OCI-LY7 (cell line): ENCODE measurements at regions not wholly inside any gene's neighbourhood (a gene's known extent, or its start where the extent isn't known, plus 50 kb on each side); places are given as distances from the start of the nearest gene placed in this dataset.

Experiments
- BruUV-seq: library from RNA; stranded (reverse); fragments of 400-500 nt; replicated peaks from 2 replicates; lab custom pipeline; 2021; lab: Mats Ljungman, UMichigan
- CTCF ChIA-PET: fragments of 300-600 bp; sonication (Branson Sonifier 250); formaldehyde crosslinking; loops from one replicate; lab custom pipeline; 2022; ENCODE audit warnings: antibody characterized with exemption; ENCODE audit not compliant: unreplicated experiment; lab: Charles Lee
- POLR2A ChIA-PET: fragments of 300-600 bp; sonication (Branson Sonifier 250); formaldehyde crosslinking; loops from one replicate; lab custom pipeline; 2022; ENCODE audit warnings: antibody characterized with exemption; lab: Charles Lee
- DNase-seq: peaks from one replicate; pipeline ENCODE4 v3.0.0-alpha.2; 2015; ENCODE audit warnings: low spot score
- H2AFZ ChIP-seq: fragments of 200-600 bp; sonication (generic), shearing (Covaris generic); 2 replicates; pipeline ENCODE4 v1.6.1; 2014; ENCODE audit warnings: mild to moderate bottlenecking, antibody characterized with exemption, low read length, moderate library complexity
- H3K27ac ChIP-seq: fragments of 200-600 bp; sonication (generic); 2 replicates; pipeline ENCODE4 v1.5.1; 2014; ENCODE audit warnings: mixed run types, low read depth, mild to moderate bottlenecking, moderate library complexity, low read length, inconsistent platforms; ENCODE audit not compliant: poor library complexity, severe bottlenecking
- H3K36me3 ChIP-seq: fragments of 200-600 bp; sonication (generic); 2 replicates; pipeline ENCODE4 v1.6.1; 2014; ENCODE audit warnings: mild to moderate bottlenecking, antibody characterized with exemption, low read length, moderate library complexity, mixed read lengths; ENCODE audit not compliant: insufficient read depth
- H3K4me1 ChIP-seq: fragments of 200-600 bp; sonication (generic); 2 replicates; pipeline ENCODE4 v1.5.1; 2014; ENCODE audit warnings: mild to moderate bottlenecking, low read length; ENCODE audit not compliant: insufficient read depth, poor library complexity, severe bottlenecking
- H3K4me2 ChIP-seq: fragments of 200-600 bp; sonication (generic); 2 replicates; pipeline ENCODE4 v1.6.1; 2014; ENCODE audit warnings: mild to moderate bottlenecking, low read length
- H3K4me3 ChIP-seq: fragments of 200-600 bp; sonication (generic); 2 replicates; pipeline ENCODE4 v1.5.1; 2014; ENCODE audit warnings: mild to moderate bottlenecking, low read depth, low read length; ENCODE audit not compliant: poor library complexity, severe bottlenecking
- H3K79me2 ChIP-seq: fragments of 200-600 bp; sonication (generic); 2 replicates; pipeline ENCODE4 v1.6.1; 2016; ENCODE audit warnings: low read depth, mild to moderate bottlenecking, low read length, moderate library complexity, mixed read lengths; ENCODE audit not compliant: insufficient read depth
- H3K9me2 ChIP-seq: fragments of 200-600 bp; sonication (generic); 2 replicates; pipeline ENCODE4 v1.6.1; 2016; ENCODE audit warnings: mild to moderate bottlenecking, low read length, mixed read lengths; ENCODE audit not compliant: insufficient read depth
- H3K9me3 ChIP-seq: fragments of 200-600 bp; sonication (generic); 2 replicates; pipeline ENCODE4 v1.6.1; 2014; ENCODE audit warnings: mild to moderate bottlenecking, mixed run types, low read length, mixed read lengths
- H4K20me1 ChIP-seq: fragments of 200-600 bp; sonication (generic); 2 replicates; pipeline ENCODE4 v1.6.1; 2014; ENCODE audit warnings: mild to moderate bottlenecking, antibody characterized with exemption, low read length, moderate library complexity, mixed read lengths; ENCODE audit not compliant: insufficient read depth
- EZH2phosphoT487 ChIP-seq: fragments of 200-600 bp; sonication (generic); IDR thresholded peaks from 2 replicates; pipeline ENCODE4 v1.6.1; 2018; ENCODE audit warnings: low read depth, borderline replicate concordance, mild to moderate bottlenecking, mixed run types, antibody characterized with exemption, low read length, moderate library complexity, mixed read lengths
- intact Hi-C: fragments of 100-400 bp; cut with micrococcal nuclease; formaldehyde crosslinking; loops from one replicate; pipeline ENCODE4 v1.10.0; 2022; ENCODE audit not compliant: unreplicated experiment
- TF ChIP-seq, protein P1 (sequence below): fragments of 200-600 bp; sonication (generic); conservative IDR thresholded peaks from 2 replicates; pipeline ENCODE4 v1.5.1; 2014; ENCODE audit warnings: mild to moderate bottlenecking, antibody characterized with exemption, low read length, moderate library complexity, mixed read lengths

DNA sequence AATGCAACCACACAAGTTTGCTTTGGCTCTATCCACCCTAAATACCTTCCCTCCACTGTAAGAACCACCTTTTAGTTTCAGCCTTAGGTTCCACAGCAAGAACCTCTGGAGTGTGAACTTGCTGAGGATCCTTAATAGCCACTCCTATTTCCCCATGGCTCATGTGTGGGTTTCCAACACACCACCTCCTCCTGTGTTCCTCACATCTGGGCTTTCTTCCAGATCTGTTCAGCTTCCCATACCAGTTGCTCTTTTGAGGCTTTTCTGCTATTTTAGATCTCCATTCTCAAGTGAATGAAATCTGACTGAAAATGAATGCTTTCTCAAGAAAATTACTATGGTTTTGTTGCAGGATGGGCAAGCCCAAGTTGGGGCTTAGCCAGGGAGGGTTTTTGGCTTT, 104.8 kb upstream of the MIR17HG start:
- TF ChIP-seq, protein P1, sequence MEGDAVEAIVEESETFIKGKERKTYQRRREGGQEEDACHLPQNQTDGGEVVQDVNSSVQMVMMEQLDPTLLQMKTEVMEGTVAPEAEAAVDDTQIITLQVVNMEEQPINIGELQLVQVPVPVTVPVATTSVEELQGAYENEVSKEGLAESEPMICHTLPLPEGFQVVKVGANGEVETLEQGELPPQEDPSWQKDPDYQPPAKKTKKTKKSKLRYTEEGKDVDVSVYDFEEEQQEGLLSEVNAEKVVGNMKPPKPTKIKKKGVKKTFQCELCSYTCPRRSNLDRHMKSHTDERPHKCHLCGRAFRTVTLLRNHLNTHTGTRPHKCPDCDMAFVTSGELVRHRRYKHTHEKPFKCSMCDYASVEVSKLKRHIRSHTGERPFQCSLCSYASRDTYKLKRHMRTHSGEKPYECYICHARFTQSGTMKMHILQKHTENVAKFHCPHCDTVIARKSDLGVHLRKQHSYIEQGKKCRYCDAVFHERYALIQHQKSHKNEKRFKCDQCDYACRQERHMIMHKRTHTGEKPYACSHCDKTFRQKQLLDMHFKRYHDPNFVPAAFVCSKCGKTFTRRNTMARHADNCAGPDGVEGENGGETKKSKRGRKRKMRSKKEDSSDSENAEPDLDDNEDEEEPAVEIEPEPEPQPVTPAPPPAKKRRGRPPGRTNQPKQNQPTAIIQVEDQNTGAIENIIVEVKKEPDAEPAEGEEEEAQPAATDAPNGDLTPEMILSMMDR: no peak
- no peak for TF ChIP-seq EZH2phosphoT487
- Histone ChIP-seq H2AFZ (no peak overlapping the region), H3K79me2 (no peaks in the 10 kb centered on the region), H3K36me3 (no peaks in the 10 kb centered on the region), H3K4me1 (no peaks in the 10 kb centered on the region), H4K20me1 (no peaks in the 10 kb centered on the region), H3K9me2 (no peaks in the 10 kb centered on the region), H3K27ac (no peak overlapping the region), H3K4me3 (no peak overlapping the region), H3K9me3 (no peaks in the 10 kb centered on the region), H3K4me2 (no peak overlapping the region)
- BruUV-seq: no TSS peak
- intact Hi-C loops: no loop called here
- ChIA-PET POLR2A (interaction anchor here (0.7 to 6.0 kb wide), 2 partner anchors 15 to 30 kb away, joined by 3 to 66 read pairs; no protein-coding TSS in a partner anchor), CTCF (no interaction called here)
- DNase-seq: no peak

DNA sequence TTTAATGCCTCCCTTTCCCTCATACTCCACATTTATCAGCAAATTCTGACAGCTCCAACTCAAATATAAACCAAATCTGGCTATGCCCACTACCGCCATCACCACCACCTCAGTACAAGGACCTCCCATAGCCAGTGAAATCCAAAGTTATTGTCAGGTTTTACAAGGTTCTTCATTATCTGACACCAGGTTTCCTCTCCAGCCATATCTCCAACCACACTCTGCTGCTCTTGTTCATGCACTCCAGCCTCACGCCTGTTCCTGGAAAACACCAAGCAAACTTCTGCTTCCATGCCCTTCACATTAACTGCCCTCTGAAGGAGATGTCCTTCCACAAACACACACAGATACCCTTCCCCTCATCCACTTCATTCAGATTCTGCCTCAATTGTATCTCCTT, 102.2 kb upstream of the MIR17HG start:
- no peaks in the 10 kb centered on the region for H4K20me1 ChIP-seq
- no peaks in the 10 kb centered on the region for H3K79me2 ChIP-seq
- TF ChIP-seq, protein P1: no peak
- H2AFZ ChIP-seq: no peak overlapping the region
- ChIA-PET CTCF (interaction anchor here (0.9 to 1.2 kb wide), 2 partner anchors 15 to 79 kb away, joined by 3 to 4 read pairs; no protein-coding TSS in a partner anchor), POLR2A (interaction anchor here (0.5 to 6.0 kb wide), 17 partner anchors 10 to 715 kb away, joined by 3 to 66 read pairs (median 4); no protein-coding TSS in a partner anchor)
- no peaks in the 10 kb centered on the region for H3K9me3 ChIP-seq
- intact Hi-C loops: no loop called here
- no peaks in the 10 kb centered on the region for H3K4me1 ChIP-seq
- DNase-seq: no peak
- no peaks in the 10 kb centered on the region for H3K9me2 ChIP-seq
- no TSS peak for BruUV-seq
- no peak overlapping the region for H3K4me2 ChIP-seq
- H3K4me3 ChIP-seq: no peak overlapping the region
- no peaks in the 10 kb centered on the region for H3K36me3 ChIP-seq
- no peak overlapping the region for H3K27ac ChIP-seq

DNA sequence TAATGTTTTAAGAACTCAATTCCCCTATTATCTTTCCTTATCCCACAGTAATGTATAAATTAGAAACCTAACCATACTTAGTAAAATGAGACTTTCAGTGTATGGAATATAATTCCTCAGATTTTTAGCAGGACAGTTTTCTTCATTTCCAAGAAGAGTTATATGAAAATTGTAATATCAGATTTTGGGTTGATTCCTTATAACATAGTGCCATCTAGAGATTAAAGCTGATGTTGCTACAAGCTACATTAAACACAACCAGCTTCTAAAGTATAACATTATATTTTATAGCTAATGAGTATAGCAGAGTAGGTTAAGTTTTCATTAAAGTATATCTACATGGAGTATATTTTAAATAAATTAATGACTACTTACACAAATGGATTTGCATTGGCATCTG, 99.7 kb upstream of the MIR17HG start:
- TF ChIP-seq EZH2phosphoT487: no peak
- TF ChIP-seq, protein P1: no peak
- no peak overlapping the region for H3K27ac ChIP-seq
- ChIA-PET CTCF (no interaction called here), POLR2A (interaction anchor here (0.5 to 6.0 kb wide), 22 partner anchors 10 to 304 kb away, joined by 3 to 66 read pairs (median 3); no protein-coding TSS in a partner anchor)
- DNase-seq: peak; percentile 50
- H3K9me3 ChIP-seq: no peaks in the 10 kb centered on the region
- H3K4me3 ChIP-seq: no peak overlapping the region
- no peaks in the 10 kb centered on the region for H3K9me2 ChIP-seq
- no peaks in the 10 kb centered on the region for H4K20me1 ChIP-seq
- no peak overlapping the region for H3K4me2 ChIP-seq
- intact Hi-C loops: loop anchor here (1.0 kb wide), 1 partner anchor 113 kb away; no protein-coding TSS in a partner anchor
- H3K36me3 ChIP-seq: no peaks in the 10 kb centered on the region
- no peak overlapping the region for H2AFZ ChIP-seq
- no peaks in the 10 kb centered on the region for H3K79me2 ChIP-seq
- H3K4me1 ChIP-seq: no peaks in the 10 kb centered on the region
- no TSS peak for BruUV-seq
